ENCODE measurements at regions not wholly inside any gene's neighbourhood (a gene's known extent, or its start where the extent isn't known, plus 50 kb on each side); places are given as distances from the start of the nearest gene placed in this dataset.

GRCh38 chr1:104526158-104526795, 776.6 kb downstream of the AMY1C start:
- Mint-ChIP-seq H3K27ac (ENCODE audit: low read depth, unreplicated experiment) (no peak overlapping the region), H3K27me3 (ENCODE audit: insufficient read depth, unreplicated experiment) (peaks cover 13% of the 10 kb centered on the region), H3K9me3 (ENCODE audit: unreplicated experiment) (no peaks in the 10 kb centered on the region), H3K36me3 (ENCODE audit: insufficient read depth, unreplicated experiment) (no peaks in the 10 kb centered on the region), H3K4me1 (ENCODE audit: insufficient read depth, unreplicated experiment) (no peaks in the 10 kb centered on the region), H3K4me3 (ENCODE audit: unreplicated experiment) (no peak overlapping the region)
- intact Hi-C loops (cut with micrococcal nuclease): loop anchor here (10.0 kb wide), 1 partner anchor 1839 kb away; no protein-coding TSS in a partner anchor
- no TSS peak for BruUV-seq (replicated peaks)
- no peak for TF ChIP-seq CTCF (IDR thresholded peaks at IDR 0.05; ENCODE audit: unreplicated experiment)
- no peak for DNase-seq (ENCODE audit: unreplicated experiment)
- ChIA-PET POLR2A (no interaction called here), CTCF (interaction anchor here (0.6 kb wide), 1 partner anchor 124 kb away, joined by 3 read pairs; no protein-coding TSS in a partner anchor)

GRCh38 chr1:104531990-104532389, 782.3 kb downstream of the AMY1C start:
- no peaks in the 10 kb centered on the region for H3K9me3 Mint-ChIP-seq (ENCODE audit: unreplicated experiment)
- no peaks in the 10 kb centered on the region for H3K27me3 Mint-ChIP-seq (ENCODE audit: insufficient read depth, unreplicated experiment)
- H3K27ac Mint-ChIP-seq (ENCODE audit: low read depth, unreplicated experiment): no peak overlapping the region
- no peak overlapping the region for H3K4me3 Mint-ChIP-seq (ENCODE audit: unreplicated experiment)
- H3K36me3 Mint-ChIP-seq (ENCODE audit: insufficient read depth, unreplicated experiment): no peaks in the 10 kb centered on the region
- H3K4me1 Mint-ChIP-seq (ENCODE audit: insufficient read depth, unreplicated experiment): no peaks in the 10 kb centered on the region
- intact Hi-C loops (cut with micrococcal nuclease): no loop called here
- BruUV-seq (replicated peaks): no TSS peak
- TF ChIP-seq CTCF (IDR thresholded peaks at IDR 0.05; ENCODE audit: unreplicated experiment): no peak
- CTCF ChIA-PET: no interaction called here
- POLR2A ChIA-PET: no interaction called here
- DNase-seq (ENCODE audit: unreplicated experiment): no peak

GRCh38 chr1:104574620-104575019, 824.9 kb downstream of the AMY1C start:
- Mint-ChIP-seq H3K27me3 (ENCODE audit: insufficient read depth, unreplicated experiment) (no peaks in the 10 kb centered on the region), H3K4me1 (ENCODE audit: insufficient read depth, unreplicated experiment) (no peaks in the 10 kb centered on the region), H3K27ac (ENCODE audit: low read depth, unreplicated experiment) (no peak overlapping the region), H3K9me3 (ENCODE audit: unreplicated experiment) (peaks cover 5% of the 10 kb centered on the region), H3K4me3 (ENCODE audit: unreplicated experiment) (no peak overlapping the region), H3K36me3 (ENCODE audit: insufficient read depth, unreplicated experiment) (no peaks in the 10 kb centered on the region)
- TF ChIP-seq CTCF (IDR thresholded peaks at IDR 0.05; ENCODE audit: unreplicated experiment): no peak
- POLR2A ChIA-PET: interaction anchor here (0.8 kb wide), 1 partner anchor 8 kb away, joined by 3 read pairs; no protein-coding TSS in a partner anchor
- CTCF ChIA-PET: no interaction called here
- no TSS peak for BruUV-seq (replicated peaks)
- no peak for DNase-seq (ENCODE audit: unreplicated experiment)
- intact Hi-C loops (cut with micrococcal nuclease): no loop called here

- DNase-seq (ENCODE audit: unreplicated experiment): no peak
- H3K4me1 Mint-ChIP-seq (ENCODE audit: insufficient read depth, unreplicated experiment): no peaks in the 10 kb centered on the region
- no TSS peak for BruUV-seq (replicated peaks)
- H3K36me3 Mint-ChIP-seq (ENCODE audit: insufficient read depth, unreplicated experiment): no peaks in the 10 kb centered on the region
- H3K4me3 Mint-ChIP-seq (ENCODE audit: unreplicated experiment): no peak overlapping the region
- H3K9me3 Mint-ChIP-seq (ENCODE audit: unreplicated experiment): no peaks in the 10 kb centered on the region
- no peaks in the 10 kb centered on the region for H3K27me3 Mint-ChIP-seq (ENCODE audit: insufficient read depth, unreplicated experiment)
- no peak for TF ChIP-seq CTCF (IDR thresholded peaks at IDR 0.05; ENCODE audit: unreplicated experiment)
- intact Hi-C loops (cut with micrococcal nuclease): no loop called here
- POLR2A ChIA-PET: no interaction called here
- H3K27ac Mint-ChIP-seq (ENCODE audit: low read depth, unreplicated experiment): no peak overlapping the region
- CTCF ChIA-PET: no interaction called here
These were observed 843.2 kb downstream of the AMY1C start for GRCh38 chr1:104592926-104593325.

Data from MCF 10A (cell line).